H1 (cell line): ENCODE measurements at regions not wholly inside any gene's neighbourhood (a gene's known extent, or its start where the extent isn't known, plus 50 kb on each side); places are given as distances from the start of the nearest gene placed in this dataset.

Source experiments
- CHD1 ChIP-seq: IDR thresholded peaks from 2 replicates; pipeline ENCODE4 v1.6.1; 2012; ENCODE audit warnings: low read depth, low read length, improper control_type of control experiment
- EGR1 ChIP-seq: IDR thresholded peaks from 2 replicates; pipeline ENCODE4 v1.6.1; 2011; ENCODE audit warnings: low read depth, low read length, borderline replicate concordance
- SIN3A ChIP-seq, 2 experiments: IDR thresholded peaks in 1 of 2; conservative IDR thresholded peaks in 1 of 2; 2 replicates each; pipeline ENCODE4 v1.6.1; 2011 to 2012; ENCODE audit warnings: low read length in 2 of 2, improper control_type of control experiment in 1 of 2, low read depth in 1 of 2, mild to moderate bottlenecking in 1 of 2
- SP4 ChIP-seq: IDR thresholded peaks from 2 replicates; pipeline ENCODE4 v1.6.1; 2012; ENCODE audit warnings: low read length, inconsistent platforms
- TEAD4 ChIP-seq: IDR thresholded peaks from 2 replicates; pipeline ENCODE4 v1.6.1; 2012; ENCODE audit warnings: low read depth, low read length, inconsistent platforms, mixed read lengths

- TF ChIP-seq SIN3A (conservative IDR thresholded peaks at IDR 0.05 in 1 of 2, IDR thresholded peaks at IDR 0.05 in 1 of 2; ENCODE audit: low read depth in 1 of 2, low read length in 2 of 2) (no peak), TEAD4 (no peak), CHD1 (no peak), EGR1 (no peak), SP4 (no peak)
Measured at GRCh38 chr7:10076660-10077300, 896.9 kb upstream of the PHF14 start (continued).
